Endodermal cell (in vitro differentiated cells): ENCODE measurements at regions not wholly inside any gene's neighbourhood (a gene's known extent, or its start where the extent isn't known, plus 50 kb on each side); places are given as distances from the start of the nearest gene placed in this dataset.
"Not testable (repeated sequence)": the region's sequence is repeated elsewhere in the genome, so short reads cannot be mapped to it uniquely, and the experiment has no call there.

Source experiments
- DNase-seq: peaks from one replicate; pipeline ENCODE4 v3.0.0-alpha.2; 2017
- H3K27ac ChIP-seq: 2 replicates; pipeline ENCODE4 v1.5.1; 2013; ENCODE audit warnings: mild to moderate bottlenecking, low read depth, low read length, moderate library complexity
- H3K27me3 ChIP-seq: 2 replicates; pipeline ENCODE4 v1.6.1; 2013; ENCODE audit warnings: mild to moderate bottlenecking, low read length, moderate library complexity; ENCODE audit not compliant: insufficient read depth, control insufficient read depth, poor library complexity, severe bottlenecking
- H3K36me3 ChIP-seq: 2 replicates; pipeline ENCODE4 v1.7.0; 2013; ENCODE audit warnings: mild to moderate bottlenecking, low read length, moderate library complexity; ENCODE audit not compliant: control insufficient read depth, insufficient read depth
- H3K4me1 ChIP-seq: one replicate; pipeline ENCODE4 v1.7.0; 2013; ENCODE audit warnings: low read length; ENCODE audit not compliant: control insufficient read depth, insufficient read depth
- H3K4me3 ChIP-seq: 2 replicates; pipeline ENCODE4 v1.5.1; 2013; ENCODE audit warnings: mild to moderate bottlenecking, low read length, moderate library complexity
- H3K9ac ChIP-seq: 2 replicates; pipeline ENCODE4 v1.6.1; 2013; ENCODE audit warnings: mild to moderate bottlenecking, low read length, moderate library complexity; ENCODE audit not compliant: poor library complexity, severe bottlenecking; ENCODE audit errors: extremely low read depth
- H3K9me3 ChIP-seq: 2 replicates; pipeline ENCODE4 v1.6.1; 2013; ENCODE audit warnings: mild to moderate bottlenecking, low read length, moderate library complexity; ENCODE audit not compliant: control insufficient read depth
- H3K27ac Mint-ChIP-seq: 2 replicates; pipeline ENCODE4 v1.8.0; 2020; ENCODE audit warnings: mixed read lengths
- H3K27me3 Mint-ChIP-seq: 2 replicates; pipeline ENCODE4 v1.8.0; 2021; ENCODE audit warnings: mild to moderate bottlenecking, mixed read lengths; ENCODE audit not compliant: insufficient read depth
- H3K36me3 Mint-ChIP-seq: 2 replicates; pipeline ENCODE4 v1.8.0; 2020; ENCODE audit warnings: low read depth, mixed read lengths
- H3K4me1 Mint-ChIP-seq: 2 replicates; pipeline ENCODE4 v1.8.0; 2020; ENCODE audit warnings: mixed read lengths
- H3K4me3 Mint-ChIP-seq: 2 replicates; pipeline ENCODE4 v1.8.0; 2020; ENCODE audit warnings: mild to moderate bottlenecking, moderate library complexity, mixed read lengths
- H3K9me3 Mint-ChIP-seq: 2 replicates; pipeline ENCODE4 v1.8.0; 2020; ENCODE audit warnings: mild to moderate bottlenecking, mixed read lengths
- WGBS, 2 experiments: methylation state at CpG; one replicate each; pipeline versions ENCODE4 v1.1.5 to v1.1.7; 2013; ENCODE audit warnings: missing lambda C conversion rate in 2 of 2, mixed read lengths in 1 of 2; ENCODE audit not compliant: insufficient coverage in 1 of 2, insufficient read length in 1 of 2; 5-methylcytosine and 5-hydroxymethylcytosine counted together
- TF ChIP-seq, protein P1 (sequence below): fragments of 200-600 bp; sonication (generic); conservative IDR thresholded peaks from 2 replicates; pipeline ENCODE4 v1.5.0; 2021; ENCODE audit warnings: antibody characterized with exemption, mild to moderate bottlenecking

DNA sequence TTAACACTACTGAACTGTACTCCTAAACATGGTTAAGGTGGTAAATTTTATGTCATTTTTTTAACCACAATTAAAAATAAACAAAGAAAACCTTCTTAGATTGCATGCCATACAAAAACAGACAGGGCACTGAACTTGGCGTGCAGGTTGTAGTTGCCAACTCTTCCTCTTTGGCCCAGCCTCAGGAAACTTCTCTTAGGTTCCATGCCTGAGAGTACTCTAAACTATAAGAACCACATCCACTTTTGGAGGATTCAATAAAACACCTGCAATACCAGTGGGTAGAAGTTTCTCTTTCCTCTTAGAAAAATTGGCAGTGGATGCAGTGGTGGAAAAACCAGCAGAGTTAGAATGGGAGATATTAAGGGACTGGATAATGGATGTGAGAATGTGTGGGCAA, 103.4 kb downstream of the LUZP4 start:
- H3K27me3 ChIP-seq, result no peaks in the 10 kb centered on the region
- Mint-ChIP-seq H3K36me3 (no peaks in the 10 kb centered on the region), H3K9me3 (no peaks in the 10 kb centered on the region), H3K4me3 (no peak overlapping the region), H3K4me1 (peaks cover 9% of the 10 kb centered on the region), H3K27me3 (no peaks in the 10 kb centered on the region), H3K27ac (no peak overlapping the region)
- no peak overlapping the region for H3K9ac ChIP-seq
- H3K4me3 ChIP-seq, result no peak overlapping the region
- no peak for DNase-seq
- no peaks in the 10 kb centered on the region for H3K9me3 ChIP-seq
- TF ChIP-seq, protein P1, sequence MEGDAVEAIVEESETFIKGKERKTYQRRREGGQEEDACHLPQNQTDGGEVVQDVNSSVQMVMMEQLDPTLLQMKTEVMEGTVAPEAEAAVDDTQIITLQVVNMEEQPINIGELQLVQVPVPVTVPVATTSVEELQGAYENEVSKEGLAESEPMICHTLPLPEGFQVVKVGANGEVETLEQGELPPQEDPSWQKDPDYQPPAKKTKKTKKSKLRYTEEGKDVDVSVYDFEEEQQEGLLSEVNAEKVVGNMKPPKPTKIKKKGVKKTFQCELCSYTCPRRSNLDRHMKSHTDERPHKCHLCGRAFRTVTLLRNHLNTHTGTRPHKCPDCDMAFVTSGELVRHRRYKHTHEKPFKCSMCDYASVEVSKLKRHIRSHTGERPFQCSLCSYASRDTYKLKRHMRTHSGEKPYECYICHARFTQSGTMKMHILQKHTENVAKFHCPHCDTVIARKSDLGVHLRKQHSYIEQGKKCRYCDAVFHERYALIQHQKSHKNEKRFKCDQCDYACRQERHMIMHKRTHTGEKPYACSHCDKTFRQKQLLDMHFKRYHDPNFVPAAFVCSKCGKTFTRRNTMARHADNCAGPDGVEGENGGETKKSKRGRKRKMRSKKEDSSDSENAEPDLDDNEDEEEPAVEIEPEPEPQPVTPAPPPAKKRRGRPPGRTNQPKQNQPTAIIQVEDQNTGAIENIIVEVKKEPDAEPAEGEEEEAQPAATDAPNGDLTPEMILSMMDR, result no peak
- no peaks in the 10 kb centered on the region for H3K36me3 ChIP-seq
- H3K4me1 ChIP-seq, result no peaks in the 10 kb centered on the region
- WGBS, 2 experiments, result 90% methylated on average over 1 of the region's 1 CpG; no CpG with 5 or more reads in 1 of the 2 experiments
- H3K27ac ChIP-seq, result no peak overlapping the region

DNA sequence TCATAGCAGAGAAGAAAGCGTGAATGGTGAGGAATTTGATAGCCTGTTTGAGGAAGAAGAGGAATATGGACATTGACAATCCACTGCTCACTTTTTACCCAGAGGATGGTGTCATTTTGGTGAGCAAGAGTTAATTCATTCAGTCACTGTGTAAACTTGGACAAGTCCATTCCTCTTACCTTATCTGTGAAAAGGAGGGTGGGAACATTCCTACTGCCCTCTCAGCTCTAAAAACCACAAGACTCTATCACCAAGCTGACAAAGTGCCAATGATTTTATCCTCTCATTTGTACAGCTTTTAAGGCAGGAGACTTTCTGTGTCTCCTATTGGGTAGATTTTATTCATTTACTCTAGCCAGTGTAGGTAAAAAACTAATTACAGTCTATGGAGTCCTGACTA, 103.8 kb downstream of the LUZP4 start:
- H3K9me3 ChIP-seq, result no peaks in the 10 kb centered on the region
- H3K9ac ChIP-seq, result no peak overlapping the region
- no peak for DNase-seq
- no peak overlapping the region for H3K27ac ChIP-seq
- no peaks in the 10 kb centered on the region for H3K4me1 ChIP-seq
- Mint-ChIP-seq H3K4me1 (peaks cover 5% of the 10 kb centered on the region), H3K27me3 (no peaks in the 10 kb centered on the region), H3K4me3 (no peak overlapping the region), H3K9me3 (no peaks in the 10 kb centered on the region), H3K36me3 (no peaks in the 10 kb centered on the region), H3K27ac (no peak overlapping the region)
- no peak overlapping the region for H3K4me3 ChIP-seq
- H3K36me3 ChIP-seq, result no peaks in the 10 kb centered on the region
- TF ChIP-seq, protein P1, result no peak
- H3K27me3 ChIP-seq, result no peaks in the 10 kb centered on the region
- WGBS, 2 experiments, result 100% methylated on average over 1 of the region's 1 CpG

DNA sequence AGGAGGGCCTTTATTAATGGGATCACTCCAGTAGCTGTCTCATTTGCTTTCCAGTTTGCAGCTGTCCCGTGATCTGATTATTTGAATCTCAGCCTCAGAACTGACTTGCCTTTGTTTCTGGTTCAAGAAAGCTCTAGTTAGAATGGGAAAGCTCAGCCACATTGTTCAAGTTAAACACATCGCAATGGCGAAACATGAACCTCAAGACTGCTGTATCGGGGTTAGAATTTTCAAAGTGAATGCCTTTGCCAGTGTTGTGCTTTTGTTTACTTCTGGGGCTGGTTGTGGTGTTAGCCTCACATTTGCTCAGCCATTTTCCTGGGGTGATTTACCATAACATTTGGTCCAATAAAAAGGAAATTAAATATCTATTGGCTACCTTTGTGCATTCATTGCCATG, 105.3 kb downstream of the LUZP4 start:
- not testable (repeated sequence) for H3K9ac ChIP-seq, H3K9me3 Mint-ChIP-seq, H3K27ac Mint-ChIP-seq, H3K27me3 Mint-ChIP-seq, H3K4me1 Mint-ChIP-seq, H3K36me3 Mint-ChIP-seq, H3K4me3 ChIP-seq, H3K4me1 ChIP-seq, DNase-seq, H3K27ac ChIP-seq, H3K4me3 Mint-ChIP-seq, H3K27me3 ChIP-seq, H3K9me3 ChIP-seq, H3K36me3 ChIP-seq
- WGBS, 2 experiments, result 95 to 100% methylated on average over 1 to 4 of the region's 4 CpGs

DNA sequence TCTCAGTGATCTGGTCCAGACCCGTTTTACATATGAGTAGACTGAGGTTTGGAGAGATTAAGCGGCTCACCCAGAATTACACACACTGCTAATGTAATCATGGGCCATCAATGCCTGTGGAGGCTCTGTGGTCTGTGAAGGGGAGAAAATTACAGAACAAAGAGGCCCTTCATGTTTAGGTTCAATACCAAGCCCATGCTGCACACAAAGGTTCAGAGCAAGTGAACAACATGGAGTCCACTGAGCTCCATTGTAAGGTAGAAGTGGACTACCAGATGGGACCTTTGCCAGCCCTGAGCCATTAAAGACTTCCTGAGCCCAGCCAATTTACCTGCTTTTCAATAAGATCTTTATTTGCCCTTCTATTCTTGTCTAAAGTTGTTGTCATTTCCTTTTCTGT, 109.8 kb downstream of the LUZP4 start:
- no peak overlapping the region for H3K27ac ChIP-seq
- no peaks in the 10 kb centered on the region for H3K9me3 ChIP-seq
- no peaks in the 10 kb centered on the region for H3K27me3 ChIP-seq
- H3K36me3 ChIP-seq, result no peaks in the 10 kb centered on the region
- H3K4me1 ChIP-seq, result no peaks in the 10 kb centered on the region
- Mint-ChIP-seq H3K4me1 (peaks cover 10% of the 10 kb centered on the region), H3K27me3 (no peaks in the 10 kb centered on the region), H3K27ac (no peak overlapping the region), H3K4me3 (no peak overlapping the region), H3K9me3 (no peaks in the 10 kb centered on the region), H3K36me3 (no peaks in the 10 kb centered on the region)
- 100% methylated on average over 1 of the region's 2 CpGs; no CpG with 5 or more reads in 1 of the 2 experiments for WGBS, 2 experiments
- TF ChIP-seq, protein P1, result no peak
- H3K9ac ChIP-seq, result no peak overlapping the region
- no peak overlapping the region for H3K4me3 ChIP-seq
- DNase-seq, result no peak
